SK-N-SH (cell line): ENCODE measurements at regions not wholly inside any gene's neighbourhood (a gene's known extent, or its start where the extent isn't known, plus 50 kb on each side); places are given as distances from the start of the nearest gene placed in this dataset.

Experiments used
- CTCF ChIA-PET: fragments of 300-600, 350-600 bp; formaldehyde crosslinking; extraction: SDS; loops from one replicate; lab custom pipeline; 2021; lab: Yijun Ruan, JAX
- POLR2A ChIA-PET: fragments of 350-600 bp; sonication (Branson Sonifier 250); formaldehyde crosslinking; extraction: SDS; loops from one replicate; lab custom pipeline; 2020; ENCODE audit warnings: antibody characterized with exemption, inconsistent platforms; lab: Yijun Ruan, JAX
- DNase-seq: peaks from one replicate; pipeline ENCODE4 v3.0.0; 2012
- H2AFZ ChIP-seq: fragments of 200-600 bp; sonication (generic); 2 replicates; pipeline ENCODE4 v1.8.1; 2016; ENCODE audit warnings: antibody characterized with exemption, mild to moderate bottlenecking, low read depth
- H3F3A ChIP-seq: fragments of 200-600 bp; sonication (generic); replicated peaks from 2 replicates; pipeline ENCODE3; 2016; ENCODE audit warnings: antibody characterized with exemption, mild to moderate bottlenecking; ENCODE audit not compliant: insufficient read depth
- H3K27ac ChIP-seq, 2 experiments: fragments of 200-500 bp in 1 of 2; fragments of 200-600 bp in 1 of 2; sonication (Bioruptor generic) in 1 of 2; sonication (generic), shearing (Covaris generic) in 1 of 2; 2 replicates each; pipeline versions ENCODE4 v1.5.1 to v1.6.1; 2014 to 2016; ENCODE audit warnings: low read depth in 2 of 2, inconsistent platforms in 1 of 2, low read length in 1 of 2, mild to moderate bottlenecking in 1 of 2, mixed read lengths in 1 of 2
- H3K27me3 ChIP-seq: fragments of 200-600 bp; sonication (generic), shearing (Covaris generic); 2 replicates; pipeline ENCODE4 v1.6.1; 2016; ENCODE audit warnings: mixed run types; ENCODE audit not compliant: insufficient read depth
- H3K36me3 ChIP-seq, 2 experiments: fragments of 200-500 bp in 1 of 2; fragments of 200-600 bp in 1 of 2; sonication (Bioruptor generic) in 1 of 2; sonication (generic) in 1 of 2; replicated peaks in 1 of 2; 2 replicates each; pipeline versions ENCODE3 to v1.5.1; 2014 to 2016; ENCODE audit warnings: low read length in 1 of 2, mild to moderate bottlenecking in 1 of 2; ENCODE audit not compliant: insufficient read depth in 2 of 2, control insufficient read depth in 1 of 2
- H3K4me1 ChIP-seq, 2 experiments: fragments of 200-500 bp in 1 of 2; fragments of 200-600 bp in 1 of 2; sonication (Bioruptor generic) in 1 of 2; sonication (generic), shearing (Covaris generic) in 1 of 2; 2 replicates each; pipeline versions ENCODE4 v1.5.1 to v1.6.1; 2014 to 2016; ENCODE audit warnings: low read depth in 1 of 2, low read length in 1 of 2, mixed run types in 1 of 2; ENCODE audit not compliant: insufficient read depth in 2 of 2, control insufficient read depth in 1 of 2
- H3K4me2 ChIP-seq: fragments of 200-600 bp; sonication (generic), shearing (Covaris generic); 2 replicates; pipeline ENCODE4 v1.6.1; 2017; ENCODE audit warnings: mixed run types
- H3K4me3 ChIP-seq, 2 experiments: fragments of 200-500 bp in 1 of 2; fragments of 200-600 bp in 1 of 2; sonication (Bioruptor generic) in 1 of 2; sonication (generic), shearing (Covaris generic) in 1 of 2; 2 replicates each; pipeline versions ENCODE4 v1.5.1 to v1.8.1; 2014 to 2016; ENCODE audit warnings: low read depth in 2 of 2, inconsistent platforms in 1 of 2, low read length in 1 of 2, mild to moderate bottlenecking in 1 of 2, mixed read lengths in 1 of 2, moderate library complexity in 1 of 2
- H3K79me2 ChIP-seq: fragments of 200-600 bp; sonication (generic); 2 replicates; pipeline ENCODE4 v1.8.1; 2017; ENCODE audit warnings: mild to moderate bottlenecking; ENCODE audit not compliant: insufficient read depth
- H3K9ac ChIP-seq: fragments of 200-600 bp; sonication (generic); 2 replicates; pipeline ENCODE4 v1.6.1; 2017; ENCODE audit warnings: mixed run types
- H3K9me2 ChIP-seq: fragments of 200-600 bp; sonication (generic); 2 replicates; pipeline ENCODE4 v1.6.1; 2017; ENCODE audit warnings: mixed run types
- H3K9me3 ChIP-seq: fragments of 200-600 bp; sonication (generic); 2 replicates; pipeline ENCODE4 v1.6.1; 2017; ENCODE audit warnings: mixed run types, mild to moderate bottlenecking, moderate library complexity
- H4K20me1 ChIP-seq: fragments of 200-600 bp; sonication (generic); 2 replicates; pipeline ENCODE4 v1.6.1; 2017; ENCODE audit warnings: mild to moderate bottlenecking, mixed run types; ENCODE audit not compliant: insufficient read depth
- FOXM1 ChIP-seq: IDR thresholded peaks from 2 replicates; pipeline ENCODE4 v1.4.0; 2012; ENCODE audit warnings: low read depth, mild to moderate bottlenecking
- GATA2 ChIP-seq: sonication (generic); formaldehyde crosslinking; IDR thresholded peaks from 2 replicates; pipeline ENCODE4 v1.5.0; 2020; ENCODE audit warnings: mild to moderate bottlenecking, missing genetic modification reagents
- MEF2A ChIP-seq: IDR thresholded peaks from 2 replicates; pipeline ENCODE4 v1.4.0; 2012; ENCODE audit warnings: low read depth, borderline replicate concordance
- MXI1 ChIP-seq: IDR thresholded peaks from 2 replicates; pipeline ENCODE4 v1.6.1; 2012; ENCODE audit warnings: mild to moderate bottlenecking, low read depth, low read length, improper control_type of control experiment
- NRF1 ChIP-seq: IDR thresholded peaks from 2 replicates; pipeline ENCODE4 v1.6.1; 2012; ENCODE audit warnings: low read depth, mild to moderate bottlenecking, low read length
- POLR2AphosphoS5 ChIP-seq: IDR thresholded peaks from 2 replicates; pipeline ENCODE4 v1.6.1; 2012; ENCODE audit warnings: low read depth, low read length
- RCOR1 ChIP-seq: fragments of 150-350 bp; IDR thresholded peaks from 2 replicates; pipeline ENCODE4 v1.6.1; 2017; ENCODE audit warnings: antibody characterized with exemption, low read length
- REST ChIP-seq: IDR thresholded peaks from 2 replicates; pipeline ENCODE4 v1.6.1; 2012; ENCODE audit warnings: mild to moderate bottlenecking, low read depth, low read length, moderate library complexity
- RFX5 ChIP-seq: IDR thresholded peaks from 2 replicates; pipeline ENCODE4 v1.6.1; 2012; ENCODE audit warnings: mild to moderate bottlenecking, improper control_type of control experiment, low read length
- RXRA ChIP-seq: IDR thresholded peaks from 2 replicates; pipeline ENCODE4 v1.4.0; 2012; ENCODE audit warnings: low read depth, mild to moderate bottlenecking, borderline replicate concordance
- SIN3A ChIP-seq: IDR thresholded peaks from 2 replicates; pipeline ENCODE4 v1.6.1; 2012; ENCODE audit warnings: low read depth, mild to moderate bottlenecking, low read length, moderate library complexity, borderline replicate concordance
- TAF1 ChIP-seq: IDR thresholded peaks from 2 replicates; pipeline ENCODE4 v1.6.1; 2012; ENCODE audit warnings: low read depth, mild to moderate bottlenecking, low read length, moderate library complexity, borderline replicate concordance
- TCF12 ChIP-seq: IDR thresholded peaks from 2 replicates; pipeline ENCODE4 v1.4.0; 2012
- TEAD4 ChIP-seq: IDR thresholded peaks from 2 replicates; pipeline ENCODE4 v1.4.0; 2012; ENCODE audit warnings: mild to moderate bottlenecking, borderline replicate concordance; ENCODE audit not compliant: insufficient read depth
- USF2 ChIP-seq: fragments of 150-350 bp; IDR thresholded peaks from 2 replicates; pipeline ENCODE4 v1.6.1; 2017; ENCODE audit warnings: antibody characterized with exemption, low read length, low read depth, borderline replicate concordance
- YY1 ChIP-seq: IDR thresholded peaks from 2 replicates; pipeline ENCODE4 v1.4.0; 2012; ENCODE audit warnings: low read depth, mild to moderate bottlenecking
- WGBS: methylation state at CpG from one replicate; pipeline ENCODE4 v1.1.6; 2017; ENCODE audit warnings: low lambda C conversion rate; 5-methylcytosine and 5-hydroxymethylcytosine counted together
- TF ChIP-seq, protein P1 (sequence below): fragments of 200-600 bp; sonication (generic); IDR thresholded peaks from 2 replicates; pipeline ENCODE4 v1.6.1; 2017; ENCODE audit warnings: antibody characterized with exemption, mild to moderate bottlenecking, moderate library complexity
- TF ChIP-seq, protein P2 (sequence below): fragments of 150-350 bp; IDR thresholded peaks from 2 replicates; pipeline ENCODE4 v1.6.1; 2016; ENCODE audit warnings: mild to moderate bottlenecking, low read depth, low read length

DNA sequence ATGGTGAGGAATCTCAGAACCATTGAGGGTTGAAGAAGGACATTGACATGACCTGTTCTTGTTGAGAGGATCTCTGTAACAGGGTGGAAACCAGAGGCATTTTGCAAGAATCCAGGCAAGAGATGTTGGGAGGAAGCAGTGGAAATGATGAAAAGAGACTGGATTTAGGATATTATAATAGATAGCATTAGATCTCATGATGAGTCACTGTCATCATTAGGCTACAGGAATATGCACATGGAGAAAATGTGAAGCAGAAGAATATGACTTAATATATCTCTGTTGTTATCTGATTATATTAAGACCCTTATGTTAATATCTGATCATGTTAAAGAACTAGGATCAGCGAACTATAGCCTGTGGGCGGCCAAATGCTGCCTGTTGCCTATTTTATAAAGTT is 393.0 kb upstream of the MTPN start:
- DNase-seq: no peak
- WGBS: 28% methylated on average over 2 of the region's 2 CpGs
- no peaks in the 10 kb centered on the region for H4K20me1 ChIP-seq
- no peak for TF ChIP-seq RCOR1
- TF ChIP-seq USF2: no peak
- TF ChIP-seq MEF2A: no peak
- TF ChIP-seq TCF12: no peak
- TF ChIP-seq YY1: no peak
- TF ChIP-seq, protein P1, sequence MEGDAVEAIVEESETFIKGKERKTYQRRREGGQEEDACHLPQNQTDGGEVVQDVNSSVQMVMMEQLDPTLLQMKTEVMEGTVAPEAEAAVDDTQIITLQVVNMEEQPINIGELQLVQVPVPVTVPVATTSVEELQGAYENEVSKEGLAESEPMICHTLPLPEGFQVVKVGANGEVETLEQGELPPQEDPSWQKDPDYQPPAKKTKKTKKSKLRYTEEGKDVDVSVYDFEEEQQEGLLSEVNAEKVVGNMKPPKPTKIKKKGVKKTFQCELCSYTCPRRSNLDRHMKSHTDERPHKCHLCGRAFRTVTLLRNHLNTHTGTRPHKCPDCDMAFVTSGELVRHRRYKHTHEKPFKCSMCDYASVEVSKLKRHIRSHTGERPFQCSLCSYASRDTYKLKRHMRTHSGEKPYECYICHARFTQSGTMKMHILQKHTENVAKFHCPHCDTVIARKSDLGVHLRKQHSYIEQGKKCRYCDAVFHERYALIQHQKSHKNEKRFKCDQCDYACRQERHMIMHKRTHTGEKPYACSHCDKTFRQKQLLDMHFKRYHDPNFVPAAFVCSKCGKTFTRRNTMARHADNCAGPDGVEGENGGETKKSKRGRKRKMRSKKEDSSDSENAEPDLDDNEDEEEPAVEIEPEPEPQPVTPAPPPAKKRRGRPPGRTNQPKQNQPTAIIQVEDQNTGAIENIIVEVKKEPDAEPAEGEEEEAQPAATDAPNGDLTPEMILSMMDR: no peak
- TF ChIP-seq, protein P2, sequence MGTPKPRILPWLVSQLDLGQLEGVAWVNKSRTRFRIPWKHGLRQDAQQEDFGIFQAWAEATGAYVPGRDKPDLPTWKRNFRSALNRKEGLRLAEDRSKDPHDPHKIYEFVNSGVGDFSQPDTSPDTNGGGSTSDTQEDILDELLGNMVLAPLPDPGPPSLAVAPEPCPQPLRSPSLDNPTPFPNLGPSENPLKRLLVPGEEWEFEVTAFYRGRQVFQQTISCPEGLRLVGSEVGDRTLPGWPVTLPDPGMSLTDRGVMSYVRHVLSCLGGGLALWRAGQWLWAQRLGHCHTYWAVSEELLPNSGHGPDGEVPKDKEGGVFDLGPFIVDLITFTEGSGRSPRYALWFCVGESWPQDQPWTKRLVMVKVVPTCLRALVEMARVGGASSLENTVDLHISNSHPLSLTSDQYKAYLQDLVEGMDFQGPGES: no peak
- no peak for TF ChIP-seq RXRA
- no peak for TF ChIP-seq POLR2AphosphoS5
- no peak for TF ChIP-seq TEAD4
- no peak for TF ChIP-seq SIN3A
- no peak for TF ChIP-seq TAF1
- TF ChIP-seq FOXM1: no peak
- TF ChIP-seq MXI1: no peak
- TF ChIP-seq RFX5: no peak
- no peak for TF ChIP-seq NRF1
- TF ChIP-seq REST: no peak
- no peak for TF ChIP-seq GATA2 (CRISPR knock-in tag)
- TF ChIP-seq, all 33 proteins: peak for 0
- Histone ChIP-seq H3K27ac (no peak overlapping the region), H3K4me2 (no peak overlapping the region), H3K79me2 (no peaks in the 10 kb centered on the region), H3F3A (no peaks in the 10 kb centered on the region), H3K9me3 (peaks cover 6% of the 10 kb centered on the region; the same call in 1 of the 2 replicates), H3K27me3 (no peaks in the 10 kb centered on the region), H3K4me1 (no peaks in the 10 kb centered on the region), H2AFZ (no peak overlapping the region), H3K9ac (no peak overlapping the region), H3K9me2 (no peaks in the 10 kb centered on the region), H3K4me3 (no peak overlapping the region), H3K36me3 (no peaks in the 10 kb centered on the region)
- ChIA-PET POLR2A (no interaction called here), CTCF (interaction anchor here (1.4 kb wide), 1 partner anchor 36 kb away, joined by 5 read pairs; no protein-coding TSS in a partner anchor)
